Transverse colon (tissue), 4 donors: ENCODE measurements at regions not wholly inside any gene's neighbourhood (a gene's known extent, or its start where the extent isn't known, plus 50 kb on each side); places are given as distances from the start of the nearest gene placed in this dataset.

ENCODE experiments used
- DNase-seq: peaks from one replicate; pipeline ENCODE4 v3.0.0-alpha.2; 2019
- H3K27ac ChIP-seq, 4 donors: fragments of 200-600 bp; sonication (generic); 2 replicates each; pipeline ENCODE4 v1.5.1; 2016 to 2018; ENCODE audit warnings: inconsistent platforms in 4 of 4
- H3K27me3 ChIP-seq: fragments of 200-600 bp; sonication (generic); 2 replicates; pipeline ENCODE4 v1.5.1; 2017; ENCODE audit warnings: inconsistent platforms
- H3K36me3 ChIP-seq, 4 donors: fragments of 200-600 bp; sonication (generic); 2 replicates each; pipeline ENCODE4 v1.5.1; 2017 to 2019; ENCODE audit warnings: inconsistent platforms in 4 of 4
- H3K4me1 ChIP-seq, 4 donors: fragments of 200-600 bp; sonication (generic); 2 replicates each; pipeline ENCODE4 v1.5.1; 2017 to 2020; ENCODE audit warnings: inconsistent platforms in 4 of 4
- H3K4me3 ChIP-seq, 4 donors: fragments of 200-600 bp; sonication (generic); 1 replicate in 1 of 4; 2 replicates in 3 of 4; pipeline versions ENCODE4 v1.5.1 to v1.6.1; 2017 to 2019; ENCODE audit warnings: inconsistent platforms in 4 of 4
- H3K9me3 ChIP-seq, 2 donors: fragments of 200-600 bp; sonication (generic); 2 replicates each; pipeline ENCODE4 v1.5.1; 2017 to 2019; ENCODE audit warnings: inconsistent platforms in 2 of 2
- CTCF ChIP-seq, 5 experiments: fragments of 200-600 bp in 3 of 5; fragments of 450-650 bp in 2 of 5; sonication (generic) in 3 of 5; IDR thresholded peaks; 1 replicate in 2 of 5; 2 replicates in 3 of 5; pipeline ENCODE4 v1.5.1; 2016 to 2017; ENCODE audit warnings: antibody characterized with exemption in 5 of 5, inconsistent platforms in 3 of 5, mild to moderate bottlenecking in 2 of 5, moderate library complexity in 1 of 5
- EP300 ChIP-seq: sonication (generic); formaldehyde crosslinking; IDR thresholded peaks from one replicate; pipeline ENCODE4 v1.6.1; 2017; ENCODE audit warnings: antibody characterized with exemption, low read depth
- POLR2A ChIP-seq: fragments of 450-650 bp; IDR thresholded peaks from one replicate; pipeline ENCODE4 v1.6.1; 2016; ENCODE audit warnings: antibody characterized with exemption, mild to moderate bottlenecking, moderate library complexity
- POLR2AphosphoS5 ChIP-seq, 3 donors: sonication (generic); formaldehyde crosslinking; IDR thresholded peaks; one replicate each; pipeline ENCODE4 v1.6.1; 2016; ENCODE audit warnings: antibody characterized with exemption in 3 of 3
- WGBS, 2 donors: methylation state at CpG; one replicate each; pipeline ENCODE4 v1.1.5; 2018; ENCODE audit warnings: low coverage in 1 of 2; 5-methylcytosine and 5-hydroxymethylcytosine counted together
- in situ Hi-C, 4 donors: fragments of 200-750 bp; cut with MboI; loops; one replicate each; pipeline versions ENCODE4 v1.15.0 to v1.15.1; 2017; ENCODE audit warnings: low sequenced_read_pairs in 3 of 4, low pct_ligation_motif_present in 1 of 4, low pct_unique_long_range_greater_than_20kb in 1 of 4
- intact Hi-C: fragments of 100-400 bp; cut with DNase I; formaldehyde crosslinking; loops from one replicate; pipeline ENCODE4 v1.15.1; 2023; ENCODE audit warnings: low total_unique reads

GRCh38 chr2:151051574-151052220 is 210.0 kb downstream of the RBM43 start:
- Histone ChIP-seq H3K9me3 (no peaks in the 10 kb centered on the region), H3K4me3 (no peak overlapping the region), H3K36me3 (no peaks in the 10 kb centered on the region), H3K4me1 (peaks cover 0 to 4% (median 0%) of the 10 kb centered on the region in 4 donors), H3K27ac (no peak overlapping the region), H3K27me3 (no peaks in the 10 kb centered on the region)
- TF ChIP-seq POLR2A (no peak), EP300 (no peak), CTCF (IDR thresholded peaks at IDR 0.05) (peak; percentile 55 to 76 (median 74))
- DNase-seq = peak; percentile 11
- in situ Hi-C loops (loop anchor here (5.0 to 25.0 kb wide), 4 partner anchors 1439 to 1459 kb away; no protein-coding TSS in a partner anchor), intact Hi-C loops (loop anchor here (10.0 kb wide), 1 partner anchor 1457 kb away; no protein-coding TSS in a partner anchor)
- WGBS, 2 donors = 0 to 5% methylated on average over 2 of the region's 2 CpGs

DNA sequence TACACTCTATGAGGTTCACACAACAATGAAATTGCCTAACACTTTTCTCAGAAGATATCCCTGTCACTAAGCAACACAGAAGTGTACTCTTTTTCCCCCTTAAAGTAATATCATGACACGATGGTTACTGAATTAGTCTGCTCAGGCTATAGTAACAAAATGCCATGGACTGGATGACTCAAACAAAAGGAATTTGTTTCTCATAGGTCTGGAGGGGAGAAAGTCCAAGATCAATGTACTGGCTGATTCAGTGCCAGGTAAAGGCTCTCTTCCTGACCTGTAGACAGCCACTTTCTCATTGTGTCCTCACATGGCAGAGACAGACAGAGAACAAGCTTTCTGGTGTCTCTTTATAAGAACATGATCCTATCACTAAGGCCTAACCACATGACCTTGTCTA is 211.9 kb downstream of the RBM43 start:
- no peak for TF ChIP-seq CTCF (IDR thresholded peaks at IDR 0.05)
- no peak for TF ChIP-seq POLR2A
- no peak for TF ChIP-seq EP300
- TF ChIP-seq POLR2AphosphoS5 (IDR thresholded peaks at IDR 0.05) = no peak
- Histone ChIP-seq H3K9me3 (no peaks in the 10 kb centered on the region), H3K4me1 (peaks cover 0 to 4% (median 0%) of the 10 kb centered on the region in 4 donors), H3K27me3 (no peaks in the 10 kb centered on the region), H3K27ac (no peak overlapping the region), H3K36me3 (no peaks in the 10 kb centered on the region), H3K4me3 (no peak overlapping the region)
- no peak for DNase-seq
- 48 to 60% methylated on average over 1 of the region's 1 CpG for WGBS, 2 donors
- intact Hi-C loops = loop anchor here (10.0 kb wide), 1 partner anchor 1455 kb away; no protein-coding TSS in a partner anchor
- in situ Hi-C loops = loop anchor here (5.0 to 25.0 kb wide), 4 partner anchors 1437 to 1457 kb away; no protein-coding TSS in a partner anchor

DNA sequence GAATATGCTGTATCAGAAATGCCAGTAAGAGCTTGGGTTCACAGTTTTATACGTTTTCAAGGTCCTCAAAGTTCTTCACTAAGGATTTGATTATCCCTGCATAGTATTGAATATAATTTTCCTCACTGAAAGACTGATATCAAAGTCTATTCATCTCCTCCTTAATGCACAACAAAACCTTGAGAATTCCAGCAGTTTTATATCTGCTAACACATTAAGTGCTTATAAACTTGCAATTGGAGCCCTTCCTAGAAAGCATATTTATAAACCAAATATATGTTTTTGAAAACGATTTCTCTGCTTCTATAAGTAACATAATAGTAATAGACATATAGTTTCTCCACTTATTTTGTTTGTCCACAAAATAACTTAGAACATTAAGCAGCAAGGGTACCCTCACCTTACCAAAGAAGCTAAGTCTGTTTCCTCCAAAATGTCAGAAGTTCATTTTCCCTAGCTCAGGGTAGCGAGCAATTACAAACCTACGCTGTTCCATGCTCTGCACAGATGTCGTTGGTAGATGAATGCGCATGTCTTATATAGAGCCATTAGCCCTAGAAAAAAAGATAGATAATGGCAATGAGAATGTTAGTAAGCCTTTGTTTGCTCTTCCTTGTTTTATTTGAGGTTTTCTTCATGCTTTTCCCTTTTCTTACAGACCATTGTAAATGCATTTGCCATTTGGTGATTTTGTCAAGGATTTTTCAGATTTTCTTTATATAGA is 213.2 kb downstream of the RBM43 start:
- TF ChIP-seq EP300 = no peak
- no peak for TF ChIP-seq POLR2AphosphoS5 (IDR thresholded peaks at IDR 0.05)
- no peak for TF ChIP-seq POLR2A
- no peak for TF ChIP-seq CTCF (IDR thresholded peaks at IDR 0.05)
- Histone ChIP-seq H3K4me3 (no peak overlapping the region), H3K27me3 (no peaks in the 10 kb centered on the region), H3K36me3 (no peaks in the 10 kb centered on the region), H3K4me1 (peaks cover 0 to 4% (median 0%) of the 10 kb centered on the region in 4 donors), H3K9me3 (no peaks in the 10 kb centered on the region), H3K27ac (no peak overlapping the region)
- in situ Hi-C loops = no loop called here
- no peak for DNase-seq
- intact Hi-C loops = no loop called here
- 85 to 86% methylated on average over 5 to 6 of the region's 6 CpGs for WGBS, 2 donors

- Histone ChIP-seq H3K27me3 (no peaks in the 10 kb centered on the region), H3K4me3 (no peak overlapping the region), H3K9me3 (no peaks in the 10 kb centered on the region), H3K36me3 (no peaks in the 10 kb centered on the region), H3K27ac (no peak overlapping the region), H3K4me1 (no peaks in the 10 kb centered on the region)
- 78 to 81% methylated on average over 4 to 5 of the region's 5 CpGs for WGBS, 2 donors
- no peak for DNase-seq
- in situ Hi-C loops (no loop called here), intact Hi-C loops (no loop called here)
- TF ChIP-seq POLR2AphosphoS5 (IDR thresholded peaks at IDR 0.05) = no peak
- no peak for TF ChIP-seq CTCF (IDR thresholded peaks at IDR 0.05)
Observed at GRCh38 chr2:151043484-151043883, 218.2 kb downstream of the RBM43 start.
